Cardiac fibroblast (primary cell): ENCODE measurements at regions not wholly inside any gene's neighbourhood (a gene's known extent, or its start where the extent isn't known, plus 50 kb on each side); places are given as distances from the start of the nearest gene placed in this dataset.

Experiments used
- DNase-seq, 2 donors: peaks; one replicate each; pipeline versions ENCODE4 v3.0.0 to v3.0.0-alpha.2; 2010; ENCODE audit warnings: low read depth in 2 of 2
- H3K4me3 ChIP-seq, 2 donors: replicated peaks in 1 of 2; 1 replicate in 1 of 2; 2 replicates in 1 of 2; pipeline ENCODE4 v1.5.1; 2011; ENCODE audit warnings: low read depth in 2 of 2, low read length in 2 of 2, mild to moderate bottlenecking in 2 of 2, moderate library complexity in 1 of 2
- CTCF ChIP-seq: IDR thresholded peaks from one replicate; pipeline ENCODE4 v1.5.1; 2011; ENCODE audit warnings: low read depth, mild to moderate bottlenecking, low read length, inconsistent platforms

- TF ChIP-seq CTCF: no peak
- no peak for DNase-seq
- no peak overlapping the region for H3K4me3 ChIP-seq
Measured at GRCh38 chr4:163610648-163611047, 116.2 kb downstream of the TMA16 start.

GRCh38 chr4:163611182-163611581, 116.7 kb downstream of the TMA16 start:
- TF ChIP-seq CTCF: no peak
- no peak for DNase-seq
- H3K4me3 ChIP-seq: no peak overlapping the region

GRCh38 chr4:163611784-163612445, 117.4 kb downstream of the TMA16 start:
- H3K4me3 ChIP-seq: no peak overlapping the region
- TF ChIP-seq CTCF: no peak
- DNase-seq: no peak

GRCh38 chr4:163612762-163613161, 118.3 kb downstream of the TMA16 start:
- no peak for DNase-seq
- no peak overlapping the region for H3K4me3 ChIP-seq
- TF ChIP-seq CTCF: no peak

GRCh38 chr4:163613383-163613782, 118.9 kb downstream of the TMA16 start:
- DNase-seq: no peak
- TF ChIP-seq CTCF: no peak
- no peak overlapping the region for H3K4me3 ChIP-seq

GRCh38 chr4:163614866-163615265, 120.4 kb downstream of the TMA16 start:
- DNase-seq: no peak
- no peak overlapping the region for H3K4me3 ChIP-seq
- TF ChIP-seq CTCF: no peak

GRCh38 chr4:163618845-163619244, 124.4 kb downstream of the TMA16 start:
- TF ChIP-seq CTCF: no peak
- no peak overlapping the region for H3K4me3 ChIP-seq
- DNase-seq: no peak
